Panc1 (cell line): ENCODE measurements at regions not wholly inside any gene's neighbourhood (a gene's known extent, or its start where the extent isn't known, plus 50 kb on each side); places are given as distances from the start of the nearest gene placed in this dataset.
"Not testable (repeated sequence)": the region's sequence is repeated elsewhere in the genome, so short reads cannot be mapped to it uniquely, and the experiment has no call there.

Experiments
- ATAC-seq: fragments of 200-7000 bp; cut with Tn5 transposase; 2 replicates; pipeline ENCODE4 v1.9.1; 2020; ENCODE audit warnings: mild to moderate bottlenecking, moderate library complexity
- BruUV-seq: library from RNA; stranded (reverse); fragments of 400-500 nt; replicated peaks from 2 replicates; lab custom pipeline; 2021; lab: Mats Ljungman, UMichigan
- CTCF ChIA-PET: fragments of 300-600 bp; sonication (Branson Sonifier 250); formaldehyde crosslinking; loops from one replicate; lab custom pipeline; 2022; ENCODE audit warnings: antibody characterized with exemption; lab: Charles Lee
- POLR2A ChIA-PET: fragments of 300-600 bp; sonication (Branson Sonifier 250); formaldehyde crosslinking; loops from one replicate; lab custom pipeline; 2022; ENCODE audit warnings: antibody characterized with exemption; lab: Charles Lee
- DNase-seq: peaks from one replicate; pipeline ENCODE4 v3.0.0-alpha.2; 2010; ENCODE audit warnings: low read depth, low spot score
- H3K27ac ChIP-seq: 2 replicates; pipeline ENCODE4 v1.5.1; 2011; ENCODE audit warnings: mild to moderate bottlenecking, low read length, inconsistent platforms
- H3K27me3 ChIP-seq: fragments of 200-500 bp; sonication (Bioruptor generic); 2 replicates; pipeline ENCODE4 v1.6.0; 2014; ENCODE audit warnings: low read length, inconsistent platforms; ENCODE audit not compliant: control insufficient read depth, insufficient read depth
- H3K36me3 ChIP-seq: fragments of 200-500 bp; sonication (Bioruptor generic); 2 replicates; pipeline ENCODE4 v1.5.1; 2014; ENCODE audit warnings: inconsistent platforms, mild to moderate bottlenecking, low read length, moderate library complexity; ENCODE audit not compliant: control insufficient read depth, insufficient read depth
- H3K4me1 ChIP-seq: 2 replicates; pipeline ENCODE4 v1.5.1; 2011; ENCODE audit warnings: inconsistent platforms, mild to moderate bottlenecking, low read length, moderate library complexity; ENCODE audit not compliant: control insufficient read depth, insufficient read depth
- H3K4me3 ChIP-seq, 2 experiments: 2 replicates each; pipeline ENCODE4 v1.5.1; 2011 to 2012; ENCODE audit warnings: low read depth in 2 of 2, low read length in 2 of 2, mild to moderate bottlenecking in 2 of 2, inconsistent platforms in 1 of 2, moderate library complexity in 1 of 2
- H3K9me3 ChIP-seq: fragments of 200-500 bp; sonication (Bioruptor generic); 2 replicates; pipeline ENCODE4 v1.5.1; 2014; ENCODE audit warnings: low read depth, mild to moderate bottlenecking, inconsistent platforms, low read length, moderate library complexity; ENCODE audit not compliant: control insufficient read depth, insufficient read depth
- POLR2AphosphoS5 ChIP-seq: IDR thresholded peaks from 2 replicates; pipeline ENCODE4 v1.6.1; 2012; ENCODE audit warnings: mild to moderate bottlenecking, low read depth, low read length, moderate library complexity
- SIN3A ChIP-seq: IDR thresholded peaks from 2 replicates; pipeline ENCODE4 v1.6.1; 2012; ENCODE audit warnings: low read depth, mild to moderate bottlenecking, low read length, moderate library complexity, borderline replicate concordance; ENCODE audit not compliant: insufficient read depth
- TCF7L2 ChIP-seq: IDR thresholded peaks from 2 replicates; pipeline ENCODE4 v1.6.1; 2011; ENCODE audit warnings: mild to moderate bottlenecking, low read depth, low read length, inconsistent platforms
- in situ Hi-C: cut with HindIII; loops from 2 replicates; pipeline ENCODE4 v1.10.0; 2016; ENCODE audit warnings: low sequenced_read_pairs, low pct_unique_long_range_greater_than_20kb
- intact Hi-C: fragments of 100-400 bp; cut with micrococcal nuclease; formaldehyde crosslinking; loops from one replicate; pipeline ENCODE4 v1.10.0; 2022; ENCODE audit not compliant: unreplicated experiment
- TF ChIP-seq, protein P1 (sequence below): fragments of 450-650 bp; IDR thresholded peaks from 2 replicates; pipeline ENCODE4 v1.5.1; 2017; ENCODE audit warnings: mild to moderate bottlenecking
- TF ChIP-seq, protein P2 (sequence below), 2 experiments: IDR thresholded peaks; 2 replicates each; pipeline ENCODE4 v1.6.1; 2011 to 2012; ENCODE audit warnings: low read depth in 2 of 2, control low read depth in 1 of 2, low read length in 1 of 2, mild to moderate bottlenecking in 1 of 2, moderate library complexity in 1 of 2; ENCODE audit not compliant: insufficient read depth in 1 of 2

DNA sequence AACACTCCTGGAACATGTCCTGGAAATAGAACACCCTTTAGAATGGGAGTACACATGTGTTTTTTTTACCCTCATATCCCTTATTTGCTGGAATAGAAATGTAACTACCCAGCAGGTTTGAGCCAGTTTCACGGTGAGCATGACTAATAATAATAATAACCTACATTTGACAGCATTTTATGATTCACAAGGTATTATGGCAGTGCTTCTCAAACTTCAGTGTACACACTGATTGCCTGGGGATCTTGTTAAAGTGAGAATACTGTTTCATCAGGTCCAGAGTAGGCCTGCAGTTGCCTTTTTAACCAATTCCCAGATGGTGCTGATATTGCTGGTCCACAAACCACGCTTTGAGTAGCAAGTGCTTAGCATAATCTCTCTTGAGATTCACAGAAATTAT is 63.9 kb downstream of the NFKBIZ start:
- intact Hi-C loops = no loop called here
- ATAC-seq = no peak
- H3K27ac ChIP-seq = no peak overlapping the region

DNA sequence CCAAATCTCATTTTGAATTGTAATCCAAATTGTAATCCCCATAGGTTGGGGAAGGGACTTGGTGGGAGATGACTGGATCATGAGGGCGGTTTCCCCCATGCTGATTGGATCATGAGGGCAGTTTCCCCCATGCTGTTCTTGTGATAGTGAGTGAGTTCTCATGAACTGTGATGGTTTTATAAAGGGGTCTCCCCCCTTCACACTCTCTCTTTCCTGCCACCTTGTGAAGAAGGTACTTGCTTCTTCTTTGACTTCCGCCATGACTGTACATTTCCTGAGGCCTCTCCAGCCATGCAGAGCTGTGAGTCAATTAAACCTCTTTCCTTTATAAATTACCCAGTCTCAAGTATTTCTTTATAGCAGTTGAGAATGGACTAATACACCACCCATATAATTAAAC is 68.4 kb downstream of the NFKBIZ start:
- POLR2A ChIA-PET, H3K4me3 ChIP-seq, H3K9me3 ChIP-seq, H3K4me1 ChIP-seq, DNase-seq, in situ Hi-C loops, CTCF ChIA-PET, H3K27me3 ChIP-seq, BruUV-seq, ATAC-seq, H3K27ac ChIP-seq, H3K36me3 ChIP-seq, intact Hi-C loops: not testable (repeated sequence)

More for the DNA sequence above, 63.9 kb downstream of the NFKBIZ start:
- ChIA-PET CTCF (no interaction called here), POLR2A (no interaction called here)
- peaks cover 6% of the 10 kb centered on the region; the same call in 1 of the 2 replicates for H3K9me3 ChIP-seq
- no peaks in the 10 kb centered on the region for H3K36me3 ChIP-seq
- H3K27me3 ChIP-seq = no peaks in the 10 kb centered on the region
- no peak overlapping the region for H3K4me3 ChIP-seq
- in situ Hi-C loops = no loop called here
- no TSS peak for BruUV-seq
- DNase-seq = no peak
- TF ChIP-seq TCF7L2 (no peak), POLR2AphosphoS5 (no peak), SIN3A (no peak)
- TF ChIP-seq, protein P1, sequence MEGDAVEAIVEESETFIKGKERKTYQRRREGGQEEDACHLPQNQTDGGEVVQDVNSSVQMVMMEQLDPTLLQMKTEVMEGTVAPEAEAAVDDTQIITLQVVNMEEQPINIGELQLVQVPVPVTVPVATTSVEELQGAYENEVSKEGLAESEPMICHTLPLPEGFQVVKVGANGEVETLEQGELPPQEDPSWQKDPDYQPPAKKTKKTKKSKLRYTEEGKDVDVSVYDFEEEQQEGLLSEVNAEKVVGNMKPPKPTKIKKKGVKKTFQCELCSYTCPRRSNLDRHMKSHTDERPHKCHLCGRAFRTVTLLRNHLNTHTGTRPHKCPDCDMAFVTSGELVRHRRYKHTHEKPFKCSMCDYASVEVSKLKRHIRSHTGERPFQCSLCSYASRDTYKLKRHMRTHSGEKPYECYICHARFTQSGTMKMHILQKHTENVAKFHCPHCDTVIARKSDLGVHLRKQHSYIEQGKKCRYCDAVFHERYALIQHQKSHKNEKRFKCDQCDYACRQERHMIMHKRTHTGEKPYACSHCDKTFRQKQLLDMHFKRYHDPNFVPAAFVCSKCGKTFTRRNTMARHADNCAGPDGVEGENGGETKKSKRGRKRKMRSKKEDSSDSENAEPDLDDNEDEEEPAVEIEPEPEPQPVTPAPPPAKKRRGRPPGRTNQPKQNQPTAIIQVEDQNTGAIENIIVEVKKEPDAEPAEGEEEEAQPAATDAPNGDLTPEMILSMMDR = no peak
- TF ChIP-seq, protein P2, sequence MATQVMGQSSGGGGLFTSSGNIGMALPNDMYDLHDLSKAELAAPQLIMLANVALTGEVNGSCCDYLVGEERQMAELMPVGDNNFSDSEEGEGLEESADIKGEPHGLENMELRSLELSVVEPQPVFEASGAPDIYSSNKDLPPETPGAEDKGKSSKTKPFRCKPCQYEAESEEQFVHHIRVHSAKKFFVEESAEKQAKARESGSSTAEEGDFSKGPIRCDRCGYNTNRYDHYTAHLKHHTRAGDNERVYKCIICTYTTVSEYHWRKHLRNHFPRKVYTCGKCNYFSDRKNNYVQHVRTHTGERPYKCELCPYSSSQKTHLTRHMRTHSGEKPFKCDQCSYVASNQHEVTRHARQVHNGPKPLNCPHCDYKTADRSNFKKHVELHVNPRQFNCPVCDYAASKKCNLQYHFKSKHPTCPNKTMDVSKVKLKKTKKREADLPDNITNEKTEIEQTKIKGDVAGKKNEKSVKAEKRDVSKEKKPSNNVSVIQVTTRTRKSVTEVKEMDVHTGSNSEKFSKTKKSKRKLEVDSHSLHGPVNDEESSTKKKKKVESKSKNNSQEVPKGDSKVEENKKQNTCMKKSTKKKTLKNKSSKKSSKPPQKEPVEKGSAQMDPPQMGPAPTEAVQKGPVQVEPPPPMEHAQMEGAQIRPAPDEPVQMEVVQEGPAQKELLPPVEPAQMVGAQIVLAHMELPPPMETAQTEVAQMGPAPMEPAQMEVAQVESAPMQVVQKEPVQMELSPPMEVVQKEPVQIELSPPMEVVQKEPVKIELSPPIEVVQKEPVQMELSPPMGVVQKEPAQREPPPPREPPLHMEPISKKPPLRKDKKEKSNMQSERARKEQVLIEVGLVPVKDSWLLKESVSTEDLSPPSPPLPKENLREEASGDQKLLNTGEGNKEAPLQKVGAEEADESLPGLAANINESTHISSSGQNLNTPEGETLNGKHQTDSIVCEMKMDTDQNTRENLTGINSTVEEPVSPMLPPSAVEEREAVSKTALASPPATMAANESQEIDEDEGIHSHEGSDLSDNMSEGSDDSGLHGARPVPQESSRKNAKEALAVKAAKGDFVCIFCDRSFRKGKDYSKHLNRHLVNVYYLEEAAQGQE (IDR thresholded peaks at IDR 0.05; ENCODE audit: insufficient read depth in 1 of 2, low read depth in 2 of 2, low read length in 1 of 2) = no peak
- H3K4me1 ChIP-seq = no peaks in the 10 kb centered on the region

DNA sequence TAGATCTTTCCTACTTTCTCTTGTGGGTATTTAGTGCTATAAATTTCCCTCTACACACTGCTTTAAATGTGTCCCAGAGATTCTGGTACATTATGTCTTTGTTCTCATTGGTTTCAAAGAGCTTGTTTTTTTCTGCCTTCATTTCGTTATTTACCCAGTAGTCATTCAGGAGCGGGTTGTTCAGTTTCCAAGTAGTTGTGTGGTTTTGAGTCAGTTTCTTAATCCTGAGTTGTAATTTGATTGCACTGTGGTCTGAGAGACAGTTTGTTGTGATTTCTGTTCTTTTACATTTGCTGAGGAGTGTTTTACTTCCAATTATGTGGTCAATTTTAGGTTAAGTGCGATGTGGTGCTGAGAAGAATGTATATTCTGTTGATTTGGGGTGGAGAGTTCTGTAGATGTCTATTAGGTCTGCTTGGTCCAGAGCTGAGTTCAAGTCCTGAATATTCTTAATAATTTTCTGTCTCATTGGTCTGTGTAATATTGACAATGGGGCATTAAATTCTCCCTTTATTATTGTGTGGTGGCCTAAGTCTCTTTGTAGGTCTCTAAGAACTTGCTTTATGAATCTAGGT is 72.9 kb downstream of the NFKBIZ start:
- ATAC-seq, POLR2A ChIA-PET, H3K4me3 ChIP-seq, H3K4me1 ChIP-seq, H3K36me3 ChIP-seq, CTCF ChIA-PET, BruUV-seq, H3K27ac ChIP-seq, H3K27me3 ChIP-seq, DNase-seq, intact Hi-C loops, H3K9me3 ChIP-seq, in situ Hi-C loops: not testable (repeated sequence)

DNA sequence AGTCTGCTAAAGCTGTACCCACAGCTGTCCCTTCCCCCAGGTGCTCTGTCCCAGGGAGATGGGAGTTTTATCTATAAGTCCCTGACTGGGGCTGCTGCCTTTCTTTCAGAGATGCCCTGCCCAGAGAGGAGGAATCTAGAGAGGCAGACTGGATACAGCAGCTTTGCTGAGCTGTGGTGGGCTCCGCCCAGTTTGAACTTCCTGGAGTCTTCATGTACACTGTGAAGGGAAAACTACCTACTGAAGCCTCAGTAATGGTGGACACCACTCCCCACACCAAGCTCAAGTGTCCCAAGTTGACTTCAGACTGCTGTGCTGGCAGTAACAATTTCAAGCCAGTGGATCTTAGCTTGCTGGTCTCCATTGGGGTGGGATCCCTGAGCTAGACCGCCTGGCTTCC is 75.3 kb downstream of the NFKBIZ start:
- H3K4me1 ChIP-seq, in situ Hi-C loops, H3K4me3 ChIP-seq, H3K36me3 ChIP-seq, H3K9me3 ChIP-seq, BruUV-seq, ATAC-seq, H3K27ac ChIP-seq, intact Hi-C loops, DNase-seq, POLR2A ChIA-PET, CTCF ChIA-PET, H3K27me3 ChIP-seq: not testable (repeated sequence)

DNA sequence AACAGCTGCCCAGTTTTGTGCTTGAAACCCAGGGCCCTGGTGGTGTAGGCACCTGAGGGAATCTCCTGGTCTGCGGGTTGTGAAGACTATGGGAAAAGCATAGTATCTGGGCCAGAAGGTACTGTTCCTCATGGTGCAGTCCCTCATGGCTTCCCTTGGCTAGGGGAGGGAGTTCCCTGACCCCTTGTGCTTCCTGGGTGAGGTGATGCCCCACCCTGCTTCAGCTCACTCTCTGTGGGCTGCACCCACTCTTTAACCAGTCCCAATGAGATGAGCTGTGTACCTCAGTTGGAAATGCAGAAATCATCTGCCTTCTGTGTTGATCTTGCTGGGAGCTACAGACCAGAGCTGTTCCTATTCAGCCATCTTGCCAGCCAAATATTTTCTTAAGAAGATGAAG is 75.8 kb downstream of the NFKBIZ start:
- H3K36me3 ChIP-seq, BruUV-seq, POLR2A ChIA-PET, H3K4me3 ChIP-seq, DNase-seq, H3K27me3 ChIP-seq, in situ Hi-C loops, H3K4me1 ChIP-seq, intact Hi-C loops, CTCF ChIA-PET, H3K9me3 ChIP-seq: not testable (repeated sequence)
- peak overlapping the region; percentile 36 for H3K27ac ChIP-seq
- ATAC-seq = peak; percentile 15; the same call in 1 of the 2 replicates
